ENCODE measurements at regions not wholly inside any gene's neighbourhood (a gene's known extent, or its start where the extent isn't known, plus 50 kb on each side); places are given as distances from the start of the nearest gene placed in this dataset.

GRCh38 chr11:101810546-101810945, 104.3 kb upstream of the CEP126 start:
- no peak for TF ChIP-seq EP300 (IDR thresholded peaks at IDR 0.05; ENCODE audit: borderline replicate concordance)
- no peak for TF ChIP-seq MAX (IDR thresholded peaks at IDR 0.05)
- no peak for TF ChIP-seq TAF1 (IDR thresholded peaks at IDR 0.05; ENCODE audit: low read depth)
- no peak for TF ChIP-seq REST (IDR thresholded peaks at IDR 0.05; ENCODE audit: low read depth)
- no peak for TF ChIP-seq CEBPB (IDR thresholded peaks at IDR 0.05)
- no peak for TF ChIP-seq USF1 (IDR thresholded peaks at IDR 0.05)
- TF ChIP-seq EGR1 (IDR thresholded peaks at IDR 0.05) = no peak
- no peak for TF ChIP-seq CREB1 (IDR thresholded peaks at IDR 0.05; ENCODE audit: low read depth)
- TF ChIP-seq YY1 (IDR thresholded peaks at IDR 0.05; ENCODE audit: low read depth) = no peak
- no peak for TF ChIP-seq RAD21 (IDR thresholded peaks at IDR 0.05; ENCODE audit: low read depth)
- no peak for TF ChIP-seq FOXM1 (IDR thresholded peaks at IDR 0.05; ENCODE audit: borderline replicate concordance, low read depth)
- no peak for TF ChIP-seq TEAD4 (IDR thresholded peaks at IDR 0.05)
- no peak for TF ChIP-seq NFIC (IDR thresholded peaks at IDR 0.05)

All from Ishikawa (cell line).